Astrocyte of the spinal cord (primary cell): ENCODE measurements at regions not wholly inside any gene's neighbourhood (a gene's known extent, or its start where the extent isn't known, plus 50 kb on each side); places are given as distances from the start of the nearest gene placed in this dataset.

Source experiments
- DNase-seq: peaks from one replicate; pipeline ENCODE4 v3.0.0; 2011; ENCODE audit warnings: low read depth, low spot score
- H3K4me3 ChIP-seq: 2 replicates; pipeline ENCODE4 v1.5.1; 2011; ENCODE audit warnings: low read depth, mild to moderate bottlenecking, low read length, moderate library complexity
- in situ Hi-C: cut with HindIII; loops from 2 replicates; pipeline ENCODE4 v1.10.0; 2017; ENCODE audit warnings: low sequenced_read_pairs
- TF ChIP-seq, protein P1 (sequence below): IDR thresholded peaks from 2 replicates; pipeline ENCODE4 v1.5.1; 2012; ENCODE audit warnings: low read depth, mild to moderate bottlenecking, low read length, inconsistent platforms

DNA sequence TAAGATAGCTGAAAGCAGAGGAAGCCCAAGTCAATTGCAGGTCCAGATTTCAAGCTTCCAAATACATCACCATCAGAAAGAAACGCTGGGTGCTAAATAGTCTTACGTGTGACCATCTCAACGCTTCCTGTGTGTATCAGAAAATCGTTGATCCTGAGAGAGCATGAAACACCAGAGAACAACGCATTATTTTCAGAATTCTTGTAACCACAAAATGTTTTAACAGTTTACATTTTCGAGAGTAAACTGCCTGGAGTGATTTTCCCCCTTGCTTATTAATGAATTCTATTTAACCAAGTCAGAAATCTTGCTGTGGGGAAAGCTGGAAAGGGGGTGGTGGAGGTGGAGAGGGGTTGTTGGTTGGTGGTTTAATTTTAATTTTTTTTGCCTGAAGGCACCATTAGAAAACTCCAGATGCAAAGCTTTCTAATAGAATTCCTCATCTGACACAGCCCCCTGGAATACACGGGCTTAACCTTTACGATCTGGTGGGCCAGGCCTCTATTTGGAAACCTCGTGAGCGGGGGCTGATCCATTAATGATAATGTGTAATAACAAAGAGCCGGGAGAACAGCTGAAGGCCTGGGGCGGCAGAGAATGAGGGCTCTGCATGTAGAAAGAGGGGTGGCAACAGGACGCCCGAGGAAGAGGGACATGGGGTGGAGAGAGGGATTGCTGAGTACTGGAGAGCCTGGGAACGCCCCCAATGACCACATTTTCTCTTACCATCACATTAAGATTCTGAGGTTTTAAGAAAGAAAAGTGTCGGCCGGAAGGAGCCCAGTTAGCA lies 124.5 kb upstream of the NFIB start:
- DNase-seq, result no peak
- TF ChIP-seq, protein P1, sequence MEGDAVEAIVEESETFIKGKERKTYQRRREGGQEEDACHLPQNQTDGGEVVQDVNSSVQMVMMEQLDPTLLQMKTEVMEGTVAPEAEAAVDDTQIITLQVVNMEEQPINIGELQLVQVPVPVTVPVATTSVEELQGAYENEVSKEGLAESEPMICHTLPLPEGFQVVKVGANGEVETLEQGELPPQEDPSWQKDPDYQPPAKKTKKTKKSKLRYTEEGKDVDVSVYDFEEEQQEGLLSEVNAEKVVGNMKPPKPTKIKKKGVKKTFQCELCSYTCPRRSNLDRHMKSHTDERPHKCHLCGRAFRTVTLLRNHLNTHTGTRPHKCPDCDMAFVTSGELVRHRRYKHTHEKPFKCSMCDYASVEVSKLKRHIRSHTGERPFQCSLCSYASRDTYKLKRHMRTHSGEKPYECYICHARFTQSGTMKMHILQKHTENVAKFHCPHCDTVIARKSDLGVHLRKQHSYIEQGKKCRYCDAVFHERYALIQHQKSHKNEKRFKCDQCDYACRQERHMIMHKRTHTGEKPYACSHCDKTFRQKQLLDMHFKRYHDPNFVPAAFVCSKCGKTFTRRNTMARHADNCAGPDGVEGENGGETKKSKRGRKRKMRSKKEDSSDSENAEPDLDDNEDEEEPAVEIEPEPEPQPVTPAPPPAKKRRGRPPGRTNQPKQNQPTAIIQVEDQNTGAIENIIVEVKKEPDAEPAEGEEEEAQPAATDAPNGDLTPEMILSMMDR, result no peak
- in situ Hi-C loops, result no loop called here
- no peak overlapping the region for H3K4me3 ChIP-seq

DNA sequence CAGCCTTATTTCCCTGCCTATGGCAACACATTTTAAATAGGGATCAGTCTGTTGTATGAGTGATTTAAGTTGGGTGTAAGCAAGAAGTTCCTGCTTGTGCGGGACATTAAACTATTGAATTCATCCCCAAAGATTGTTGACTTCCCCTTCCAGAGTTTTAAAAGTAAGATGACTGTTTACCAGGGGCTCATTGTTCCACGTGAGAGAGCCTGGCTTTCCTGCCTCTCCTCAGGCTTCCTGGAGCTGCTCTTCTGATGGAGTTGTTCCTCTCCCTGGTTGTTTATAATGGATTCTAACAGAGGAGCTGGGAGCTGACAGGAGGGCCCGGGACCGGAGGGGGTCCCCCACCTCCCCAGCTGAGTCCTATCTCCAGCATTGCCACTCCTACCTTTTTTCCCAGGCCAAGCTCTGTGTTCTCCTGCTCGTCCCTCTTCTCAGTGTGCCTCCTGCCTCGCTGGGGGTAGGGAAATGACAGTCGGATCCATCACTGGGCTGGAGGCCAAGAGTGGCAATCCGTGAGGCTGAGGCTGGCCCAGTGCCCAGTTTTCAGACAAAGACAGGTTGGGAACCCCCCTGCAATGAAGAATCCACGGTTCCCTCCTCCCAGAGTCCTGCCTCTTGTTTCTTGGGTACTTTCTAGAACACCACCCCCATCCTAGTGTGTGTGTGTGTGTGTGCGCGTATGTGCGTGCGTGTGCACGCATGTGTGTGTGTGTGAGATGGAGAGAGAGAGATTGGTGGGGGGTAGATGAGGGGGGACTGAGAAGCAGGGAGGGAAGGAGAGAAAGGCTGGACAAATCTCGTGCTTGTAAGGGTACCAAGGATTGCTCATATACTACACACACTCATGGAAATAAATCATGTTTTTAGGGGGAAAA lies 123.7 kb upstream of the NFIB start:
- no peak for DNase-seq
- no peak overlapping the region for H3K4me3 ChIP-seq
- TF ChIP-seq, protein P1, result no peak
- in situ Hi-C loops, result no loop called here

DNA sequence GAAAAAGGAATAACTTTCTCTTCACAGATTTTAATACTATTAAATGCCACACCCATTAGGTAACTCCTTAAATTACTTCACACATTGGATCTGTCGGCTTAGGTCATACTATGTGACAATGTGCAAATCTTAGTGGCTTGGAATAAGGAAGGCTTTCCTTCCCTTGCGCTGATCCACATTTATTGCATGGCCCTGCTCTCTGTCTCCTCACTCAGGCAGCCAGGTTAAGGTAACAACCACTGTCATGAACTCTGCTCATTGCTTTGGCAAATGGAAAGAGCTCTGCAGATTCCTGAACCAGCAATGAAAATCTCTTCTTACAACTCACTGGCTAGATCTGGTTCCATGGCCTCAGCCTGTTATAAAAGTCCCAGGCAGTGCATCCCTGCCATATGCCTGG lies 121.9 kb upstream of the NFIB start:
- TF ChIP-seq, protein P1, result no peak
- in situ Hi-C loops, result no loop called here
- H3K4me3 ChIP-seq, result no peak overlapping the region
- no peak for DNase-seq

DNA sequence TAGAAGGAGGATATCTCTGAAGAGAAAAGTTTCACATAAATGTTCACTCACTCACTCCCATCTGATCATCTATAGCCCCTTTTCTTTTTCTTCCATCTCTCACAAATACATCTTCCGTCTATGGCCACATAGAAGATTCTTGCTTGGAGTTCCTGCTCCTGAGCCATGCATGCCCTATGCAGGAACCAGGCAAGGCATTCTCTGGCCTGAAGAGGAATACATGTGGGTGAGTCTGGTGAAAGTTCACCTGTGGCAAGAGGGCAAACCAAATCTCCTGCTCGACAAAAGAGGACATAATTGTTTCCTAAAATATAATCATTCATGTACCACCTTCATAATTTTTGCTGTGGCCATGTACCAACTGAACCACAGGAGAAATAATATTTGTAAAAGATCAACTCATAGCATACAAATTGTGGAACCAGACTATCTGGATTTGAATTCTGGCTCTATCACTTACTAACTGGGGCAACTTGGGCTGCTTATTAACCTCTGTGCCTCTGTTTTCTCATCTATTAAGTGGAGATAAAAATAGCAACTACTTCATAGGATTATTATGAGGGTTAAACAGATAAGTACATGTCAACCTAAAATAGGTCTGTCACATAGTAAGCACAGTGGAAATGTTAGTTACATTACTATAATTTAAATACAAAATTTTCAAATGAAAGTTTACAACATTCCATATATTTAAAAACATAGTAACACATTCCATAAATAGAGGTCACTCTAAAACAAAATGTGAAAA lies 121.2 kb upstream of the NFIB start:
- no peak overlapping the region for H3K4me3 ChIP-seq
- TF ChIP-seq, protein P1, result no peak
- in situ Hi-C loops, result no loop called here
- DNase-seq, result no peak

DNA sequence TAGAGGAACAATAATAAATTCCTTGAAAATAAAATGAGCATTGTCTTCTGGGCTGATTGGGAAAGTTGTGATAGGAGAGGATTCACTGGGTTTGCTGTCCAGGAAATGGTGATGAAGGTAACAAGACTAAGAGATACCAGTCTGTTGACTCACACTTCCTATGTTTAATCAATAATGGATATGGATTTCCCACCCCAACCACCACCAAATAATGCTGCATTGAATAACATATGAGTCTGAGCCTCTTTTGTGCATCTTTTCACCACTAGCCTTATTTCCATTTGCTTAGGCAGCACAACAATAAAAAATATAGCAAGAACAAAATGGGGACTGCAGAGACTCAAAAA lies 120.2 kb upstream of the NFIB start:
- TF ChIP-seq, protein P1, result no peak
- in situ Hi-C loops, result no loop called here
- no peak for DNase-seq
- no peak overlapping the region for H3K4me3 ChIP-seq

DNA sequence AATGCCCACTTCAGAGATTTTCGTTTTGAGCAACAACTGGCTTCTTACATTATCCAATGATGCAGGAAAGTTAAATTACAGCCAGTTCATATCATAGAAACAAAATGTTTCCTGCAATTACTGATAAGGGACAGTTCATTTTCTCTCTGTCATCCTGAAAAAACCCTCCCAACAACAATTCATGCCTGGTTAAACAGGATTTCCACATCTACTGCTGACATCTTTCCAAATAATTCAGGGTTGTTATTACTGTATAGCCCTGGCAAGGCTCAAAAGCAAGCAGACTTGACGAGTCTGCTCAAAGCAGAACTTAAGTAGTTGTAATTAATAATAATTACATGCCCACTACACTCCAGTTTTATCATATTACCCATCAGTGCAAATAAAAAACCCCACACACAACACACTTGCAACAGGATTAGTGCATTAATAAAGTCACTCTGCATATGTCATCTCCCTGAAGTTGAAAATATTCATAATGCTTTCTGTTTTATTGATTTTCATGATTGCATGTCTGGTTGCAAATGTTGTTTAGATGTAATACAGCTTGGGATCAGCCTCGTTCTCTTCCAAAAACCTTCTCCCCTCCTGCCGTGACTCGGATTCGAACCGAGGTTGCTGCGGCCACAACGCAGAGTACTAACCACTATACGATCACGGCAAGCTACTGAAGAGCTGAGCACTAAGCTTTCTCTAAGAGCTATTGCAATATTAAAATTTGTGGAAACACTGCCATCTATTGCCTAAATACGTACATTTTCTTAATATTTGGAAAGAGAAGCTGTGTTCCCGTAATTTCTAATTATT lies 119.6 kb upstream of the NFIB start:
- peak; percentile 73 for DNase-seq
- no peak overlapping the region for H3K4me3 ChIP-seq
- in situ Hi-C loops, result no loop called here

More for the DNA sequence above, 119.6 kb upstream of the NFIB start:
- TF ChIP-seq, protein P1, result peak; percentile 21
